HG03135 (cell line): ENCODE measurements at regions not wholly inside any gene's neighbourhood (a gene's known extent, or its start where the extent isn't known, plus 50 kb on each side); places are given as distances from the start of the nearest gene placed in this dataset.
"Not testable (repeated sequence)": the region's sequence is repeated elsewhere in the genome, so short reads cannot be mapped to it uniquely, and the experiment has no call there.

Source experiments
- ATAC-seq: cut with Tn5 transposase; IDR thresholded peaks from one replicate; pipeline ENCODE4 v1.9.1; 2021; ENCODE audit warnings: mild to moderate bottlenecking, moderate library complexity; ENCODE audit not compliant: unreplicated experiment

GRCh38 chr5:67817652-67818051 is 397.9 kb upstream of the PIK3R1 start:
- ATAC-seq = no peak

- ATAC-seq = no peak
Observed at GRCh38 chr5:67816456-67816855, 399.1 kb upstream of the PIK3R1 start.

GRCh38 chr5:67815455-67816391 is 399.8 kb upstream of the PIK3R1 start:
- ATAC-seq = no peak

GRCh38 chr5:67814569-67815311 is 400.8 kb upstream of the PIK3R1 start:
- ATAC-seq = no peak

GRCh38 chr5:67813877-67814539 is 401.5 kb upstream of the PIK3R1 start:
- ATAC-seq = no peak

- ATAC-seq = no peak
Observed at GRCh38 chr5:67809589-67809988, 406.0 kb upstream of the PIK3R1 start.

GRCh38 chr5:67808340-67808739 is 407.2 kb upstream of the PIK3R1 start:
- ATAC-seq = no peak

- ATAC-seq = peak; percentile 44
Observed at GRCh38 chr5:67807439-67807888, 408.1 kb upstream of the PIK3R1 start.

- no peak for ATAC-seq
Observed at GRCh38 chr5:67806654-67807438, 408.7 kb upstream of the PIK3R1 start.

GRCh38 chr5:67805666-67806348 is 409.7 kb upstream of the PIK3R1 start:
- ATAC-seq = no peak

- ATAC-seq = no peak
Observed at GRCh38 chr5:67802766-67803165, 412.8 kb upstream of the PIK3R1 start.

GRCh38 chr5:67799732-67800234 is 415.8 kb upstream of the PIK3R1 start:
- no peak for ATAC-seq

GRCh38 chr5:67798470-67798869 is 417.1 kb upstream of the PIK3R1 start:
- ATAC-seq = not testable (repeated sequence)

GRCh38 chr5:67795781-67796477 is 419.6 kb upstream of the PIK3R1 start:
- no peak for ATAC-seq

GRCh38 chr5:67793966-67794365 is 421.6 kb upstream of the PIK3R1 start:
- ATAC-seq = no peak

GRCh38 chr5:67793418-67793817 is 422.1 kb upstream of the PIK3R1 start:
- no peak for ATAC-seq

- no peak for ATAC-seq
Observed at GRCh38 chr5:67792891-67793290, 422.7 kb upstream of the PIK3R1 start.

GRCh38 chr5:67790390-67790789 is 425.2 kb upstream of the PIK3R1 start:
- ATAC-seq = no peak
